IMR-90 (cell line): ENCODE measurements at regions not wholly inside any gene's neighbourhood (a gene's known extent, or its start where the extent isn't known, plus 50 kb on each side); places are given as distances from the start of the nearest gene placed in this dataset.

Experiments used
- ATAC-seq: fragments of 200-7000 bp; cut with Tn5 transposase; 2 replicates; pipeline ENCODE4 v1.9.1; 2020; ENCODE audit warnings: low read depth, mild to moderate bottlenecking, moderate library complexity
- BruUV-seq: library from RNA; stranded (reverse); fragments of 400-500 nt; replicated peaks from 2 replicates; lab custom pipeline; 2021; lab: Mats Ljungman, UMichigan
- CTCF ChIA-PET: fragments of 300-600 bp; formaldehyde crosslinking; extraction: SDS; loops from one replicate; lab custom pipeline; 2021; ENCODE audit warnings: antibody characterized with exemption; lab: Yijun Ruan, JAX
- POLR2A ChIA-PET: fragments of 300-600 bp; sonication (Branson Sonifier 250); formaldehyde crosslinking; loops from one replicate; lab custom pipeline; 2022; ENCODE audit warnings: antibody characterized with exemption; ENCODE audit not compliant: unreplicated experiment; lab: Charles Lee
- DNase-seq: peaks from one replicate; pipeline ENCODE4 v3.0.0; 2013
- H2AFZ ChIP-seq: replicated peaks from 2 replicates; pipeline ENCODE3; 2013; ENCODE audit warnings: low read length, mild to moderate bottlenecking; ENCODE audit not compliant: poor library complexity
- H2AK5ac ChIP-seq: 2 replicates; pipeline ENCODE4 v1.6.1; 2013; ENCODE audit warnings: low read depth, low read length, inconsistent platforms
- H2AK9ac ChIP-seq: replicated peaks from 2 replicates; pipeline ENCODE3; 2013; ENCODE audit warnings: mild to moderate bottlenecking, low read depth, low read length, moderate library complexity; ENCODE audit not compliant: poor library complexity
- H2BK120ac ChIP-seq: 2 replicates; pipeline ENCODE4 v1.6.1; 2013; ENCODE audit warnings: low read depth, low read length, inconsistent platforms
- H2BK15ac ChIP-seq: 3 replicates; pipeline ENCODE4 v1.6.1; 2013; ENCODE audit warnings: low read depth, low read length, inconsistent platforms
- H2BK20ac ChIP-seq: 2 replicates; pipeline ENCODE4 v1.6.1; 2013; ENCODE audit warnings: low read depth, mild to moderate bottlenecking, inconsistent platforms, low read length, moderate library complexity
- H2BK5ac ChIP-seq: 2 replicates; pipeline ENCODE4 v1.6.1; 2013; ENCODE audit warnings: mild to moderate bottlenecking, low read depth, low read length, inconsistent platforms; ENCODE audit not compliant: poor library complexity, severe bottlenecking
- H3K14ac ChIP-seq: replicated peaks from 2 replicates; pipeline ENCODE4 v1.6.1; 2013; ENCODE audit warnings: low read depth, low read length, inconsistent platforms
- H3K18ac ChIP-seq: 2 replicates; pipeline ENCODE4 v1.6.1; 2013; ENCODE audit warnings: low read depth, low read length, control low read depth
- H3K23ac ChIP-seq: 2 replicates; pipeline ENCODE4 v1.6.1; 2013; ENCODE audit warnings: low read depth, low read length, inconsistent platforms
- H3K27ac ChIP-seq: 2 replicates; pipeline ENCODE4 v1.5.1; 2013; ENCODE audit warnings: mild to moderate bottlenecking, control low read depth, low read length; ENCODE audit not compliant: insufficient read depth
- H3K27me3 ChIP-seq: 2 replicates; pipeline ENCODE4 v1.6.1; 2013; ENCODE audit warnings: low read length; ENCODE audit not compliant: control insufficient read depth, insufficient read depth
- H3K36me3 ChIP-seq: 2 replicates; pipeline ENCODE4 v1.6.1; 2013; ENCODE audit warnings: low read length, mixed read lengths; ENCODE audit not compliant: control insufficient read depth, insufficient read depth
- H3K4ac ChIP-seq: 2 replicates; pipeline ENCODE4 v1.6.1; 2013; ENCODE audit warnings: low read depth, low read length, inconsistent platforms
- H3K4me1 ChIP-seq: 2 replicates; pipeline ENCODE4 v1.6.1; 2013; ENCODE audit warnings: low read length, mixed read lengths; ENCODE audit not compliant: control insufficient read depth, insufficient read depth
- H3K4me2 ChIP-seq: 2 replicates; pipeline ENCODE4 v1.6.1; 2013; ENCODE audit warnings: low read depth, mild to moderate bottlenecking, control low read depth, low read length, moderate library complexity
- H3K4me3 ChIP-seq: 2 replicates; pipeline ENCODE4 v1.5.1; 2013; ENCODE audit warnings: low read depth, mild to moderate bottlenecking, control low read depth, low read length, moderate library complexity; ENCODE audit not compliant: insufficient read depth
- H3K56ac ChIP-seq: 2 replicates; pipeline ENCODE4 v1.6.1; 2013; ENCODE audit warnings: low read length, inconsistent platforms; ENCODE audit not compliant: insufficient read depth; ENCODE audit errors: extremely low read depth
- H3K79me1 ChIP-seq, 2 experiments: 2 replicates each; pipeline ENCODE4 v1.6.1; 2013; ENCODE audit warnings: low read length in 2 of 2, inconsistent platforms in 1 of 2, low read depth in 1 of 2
- H3K9ac ChIP-seq: 2 replicates; pipeline ENCODE4 v1.6.1; 2013; ENCODE audit warnings: low read depth, low read length, control low read depth
- H3K9me1 ChIP-seq: 2 replicates; pipeline ENCODE4 v1.6.1; 2013; ENCODE audit warnings: low read length, inconsistent platforms; ENCODE audit not compliant: insufficient read depth
- H3K9me3 ChIP-seq: 2 replicates; pipeline ENCODE4 v1.6.1; 2013; ENCODE audit warnings: low read length; ENCODE audit not compliant: control insufficient read depth, insufficient read depth
- H4K20me1 ChIP-seq: 2 replicates; pipeline ENCODE4 v1.6.1; 2013; ENCODE audit warnings: low read length, inconsistent platforms; ENCODE audit not compliant: insufficient read depth
- H4K5ac ChIP-seq: 2 replicates; pipeline ENCODE4 v1.6.1; 2013; ENCODE audit warnings: mild to moderate bottlenecking, low read depth, low read length, control low read depth
- H4K8ac ChIP-seq, 2 experiments: 2 replicates each; pipeline ENCODE4 v1.6.1; 2013; ENCODE audit warnings: low read depth in 2 of 2, low read length in 2 of 2, control low read depth in 1 of 2, inconsistent platforms in 1 of 2
- H4K91ac ChIP-seq: 2 replicates; pipeline ENCODE4 v1.6.1; 2013; ENCODE audit warnings: low read depth, low read length, inconsistent platforms; ENCODE audit not compliant: insufficient read depth
- BHLHE40 ChIP-seq: fragments of 150-350 bp; IDR thresholded peaks from 2 replicates; pipeline ENCODE4 v1.6.1; 2016; ENCODE audit warnings: mild to moderate bottlenecking, low read depth, low read length
- CEBPB ChIP-seq: IDR thresholded peaks from 2 replicates; pipeline ENCODE4 v1.6.1; 2012; ENCODE audit warnings: low read depth, low read length, improper control_type of control experiment
- CTCF ChIP-seq: conservative IDR thresholded peaks from 2 replicates; pipeline ENCODE4 v1.5.1; 2012; ENCODE audit warnings: mild to moderate bottlenecking, low read depth, low read length, improper control_type of control experiment
- ELK1 ChIP-seq: fragments of 150-350 bp; IDR thresholded peaks from 2 replicates; pipeline ENCODE4 v1.6.1; 2016; ENCODE audit warnings: low read depth, mild to moderate bottlenecking, low read length, moderate library complexity, borderline replicate concordance
- MAFK ChIP-seq: IDR thresholded peaks from 2 replicates; pipeline ENCODE4 v1.6.1; 2012; ENCODE audit warnings: low read depth, low read length, improper control_type of control experiment
- MAZ ChIP-seq: IDR thresholded peaks from 2 replicates; pipeline ENCODE4 v1.6.1; 2012; ENCODE audit warnings: low read depth, mild to moderate bottlenecking, low read length, improper control_type of control experiment, moderate library complexity, borderline replicate concordance
- POLR2A ChIP-seq: IDR thresholded peaks from 2 replicates; pipeline ENCODE4 v1.6.1; 2012; ENCODE audit warnings: mild to moderate bottlenecking, low read depth, low read length
- RAD21 ChIP-seq: IDR thresholded peaks from 2 replicates; pipeline ENCODE4 v1.6.1; 2012; ENCODE audit warnings: low read length, improper control_type of control experiment
- RFX5 ChIP-seq: IDR thresholded peaks from 2 replicates; pipeline ENCODE4 v1.8.0; 2012; ENCODE audit warnings: low read depth, mild to moderate bottlenecking, low read length, moderate library complexity
- SMC3 ChIP-seq: fragments of 150-350 bp; IDR thresholded peaks from 2 replicates; pipeline ENCODE4 v1.6.1; 2016; ENCODE audit warnings: low read depth, mild to moderate bottlenecking, antibody characterized with exemption, low read length, moderate library complexity
- WGBS, 2 experiments: methylation state at CpG; one replicate each; pipeline versions ENCODE4 v1.1.5 to v1.1.7; 2013; ENCODE audit warnings: missing lambda C conversion rate in 2 of 2; ENCODE audit not compliant: insufficient read length in 1 of 2; ENCODE audit errors: extremely low coverage in 2 of 2; 5-methylcytosine and 5-hydroxymethylcytosine counted together
- dilution Hi-C: fragments of 300-500 bp; cut with HindIII; formaldehyde crosslinking; loops from one replicate; pipeline ENCODE4 v1.14.3; 2018; ENCODE audit warnings: low sequenced_read_pairs; ENCODE audit not compliant: unreplicated experiment
- in situ Hi-C: fragments of 300-500 bp; cut with MboI; formaldehyde crosslinking; loops from 3 replicates; pipeline ENCODE4 v1.14.3; 2019; ENCODE audit warnings: low sequenced_read_pairs, inconsistent platforms, mixed read lengths
- intact Hi-C: fragments of 100-400 bp; cut with micrococcal nuclease; formaldehyde crosslinking; loops from 2 replicates; pipeline ENCODE4 v1.10.0; 2022
- TF ChIP-seq, protein P1 (sequence below): fragments of 150-350 bp; IDR thresholded peaks from 2 replicates; pipeline ENCODE4 v1.6.1; 2017; ENCODE audit warnings: mild to moderate bottlenecking, antibody characterized with exemption, low read length, low read depth

GRCh38 chr1:244960904-244961303 lies 96.6 kb upstream of the HNRNPU start:
- in situ Hi-C loops (no loop called here), intact Hi-C loops (no loop called here), dilution Hi-C loops (no loop called here)
- peaks cover 5 to 6% of the 10 kb centered on the region in 2 experiments; a peak in 3 of 4 replicates for H3K79me1 ChIP-seq
- H3K18ac ChIP-seq, result no peak overlapping the region
- no peak overlapping the region for H3K23ac ChIP-seq
- no peak overlapping the region for H3K27ac ChIP-seq
- H3K56ac ChIP-seq, result no peak overlapping the region
- H2AK9ac ChIP-seq, result no peak overlapping the region
- DNase-seq (no peak), ATAC-seq (no peak)
- no peak overlapping the region for H2BK15ac ChIP-seq
- TF ChIP-seq, protein P1, sequence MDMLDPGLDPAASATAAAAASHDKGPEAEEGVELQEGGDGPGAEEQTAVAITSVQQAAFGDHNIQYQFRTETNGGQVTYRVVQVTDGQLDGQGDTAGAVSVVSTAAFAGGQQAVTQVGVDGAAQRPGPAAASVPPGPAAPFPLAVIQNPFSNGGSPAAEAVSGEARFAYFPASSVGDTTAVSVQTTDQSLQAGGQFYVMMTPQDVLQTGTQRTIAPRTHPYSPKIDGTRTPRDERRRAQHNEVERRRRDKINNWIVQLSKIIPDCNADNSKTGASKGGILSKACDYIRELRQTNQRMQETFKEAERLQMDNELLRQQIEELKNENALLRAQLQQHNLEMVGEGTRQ, result no peak
- TF ChIP-seq ELK1, result no peak
- TF ChIP-seq MAZ, result no peak
- no peak for TF ChIP-seq BHLHE40
- no peak for TF ChIP-seq RFX5
- no peak for TF ChIP-seq RAD21
- TF ChIP-seq CEBPB, result no peak
- TF ChIP-seq CTCF, result no peak
- TF ChIP-seq MAFK, result no peak
- no peak for TF ChIP-seq POLR2A
- TF ChIP-seq SMC3, result no peak
- no CpG with 5 or more reads among the region's 4 CpGs for WGBS, 2 experiments
- H2BK20ac ChIP-seq, result no peak overlapping the region
- ChIA-PET POLR2A (interaction anchor here (0.7 kb wide), 1 partner anchor 28 kb away, joined by 3 read pairs; no protein-coding TSS in a partner anchor), CTCF (no interaction called here)
- no TSS peak for BruUV-seq
- no peak overlapping the region for H3K4me2 ChIP-seq
- H4K91ac ChIP-seq, result no peak overlapping the region
- H3K4me3 ChIP-seq, result no peak overlapping the region
- no peaks in the 10 kb centered on the region for H3K9me3 ChIP-seq
- no peaks in the 10 kb centered on the region for H4K20me1 ChIP-seq
- H3K4me1 ChIP-seq, result peaks cover 13% of the 10 kb centered on the region
- H4K8ac ChIP-seq, result no peak overlapping the region
- H3K27me3 ChIP-seq, result no peaks in the 10 kb centered on the region
- peaks cover 15% of the 10 kb centered on the region for H3K9me1 ChIP-seq
- no peak overlapping the region for H2BK120ac ChIP-seq
- H3K36me3 ChIP-seq, result no peaks in the 10 kb centered on the region
- H2BK5ac ChIP-seq, result no peak overlapping the region
- H3K4ac ChIP-seq, result no peak overlapping the region
- no peak overlapping the region for H4K5ac ChIP-seq
- no peak overlapping the region for H2AFZ ChIP-seq
- H2AK5ac ChIP-seq, result no peak overlapping the region
- no peak overlapping the region for H3K14ac ChIP-seq
- H3K9ac ChIP-seq, result no peak overlapping the region
